ENCODE measurements at regions not wholly inside any gene's neighbourhood (a gene's known extent, or its start where the extent isn't known, plus 50 kb on each side); places are given as distances from the start of the nearest gene placed in this dataset.

GRCh38 chr4:104829761-104830160 lies 316.9 kb upstream of the TET2 start:
- no peak overlapping the region for H3K4me3 ChIP-seq (replicated peaks in 1 of 3; ENCODE audit: low read depth in 2 of 3, low read length in 3 of 3)
- H3K4me1 ChIP-seq (ENCODE audit: control insufficient read depth in 1 of 2, insufficient read depth in 2 of 2, low read length in 2 of 2), result no peaks in the 10 kb centered on the region
- DNase-seq, result no peak
- H3K4me2 ChIP-seq (replicated peaks; ENCODE audit: extremely low read depth, low read length, poor library complexity, severe bottlenecking), result no peak overlapping the region
- no peak overlapping the region for H3K9ac ChIP-seq (ENCODE audit: insufficient read depth, low read length, poor library complexity, severe bottlenecking)
- Mint-ChIP-seq H3K4me1 (no peaks in the 10 kb centered on the region), H3K9me3 (peaks cover 0 to 4% (median 2%) of the 10 kb centered on the region in 7 donors), H3K27ac (no peak overlapping the region), H3K4me3 (no peak overlapping the region), H3K27me3 (ENCODE audit: low read depth in 3 of 3) (peaks cover 0 to 2% (median under 1%) of the 10 kb centered on the region in 3 donors), H3K36me3 (no peaks in the 10 kb centered on the region)
- H4K20me1 ChIP-seq (ENCODE audit: insufficient read depth, low read length), result no peaks in the 10 kb centered on the region
- no peaks in the 10 kb centered on the region for H3K79me2 ChIP-seq (ENCODE audit: insufficient read depth, low read length)
- H2AFZ ChIP-seq (ENCODE audit: insufficient read depth, low read depth, low read length, poor library complexity, severe bottlenecking), result no peak overlapping the region
- H3K27me3 ChIP-seq (ENCODE audit: control insufficient read depth in 2 of 2, insufficient read depth in 2 of 2, low read length in 2 of 2), result no peaks in the 10 kb centered on the region
- H3K27ac ChIP-seq (ENCODE audit: low read depth in 1 of 2, low read length in 2 of 2), result no peak overlapping the region
- no peaks in the 10 kb centered on the region for H3K9me3 ChIP-seq (replicated peaks in 1 of 2; ENCODE audit: control insufficient read depth in 1 of 2, insufficient read depth in 1 of 2, low read length in 2 of 2)
- no peak for TF ChIP-seq CTCF (IDR thresholded peaks at IDR 0.05)
- H3K36me3 ChIP-seq (replicated peaks in 1 of 2; ENCODE audit: control insufficient read depth in 1 of 2, insufficient read depth in 2 of 2, low read length in 2 of 2), result no peaks in the 10 kb centered on the region
- intact Hi-C loops (cut with micrococcal nuclease), result no loop called here

- no peaks in the 10 kb centered on the region for H3K36me3 Mint-ChIP-seq
- no peaks in the 10 kb centered on the region for H3K27me3 Mint-ChIP-seq (ENCODE audit: low read depth in 3 of 3)
- WGBS (ENCODE audit: insufficient coverage), result no CpG with 5 or more reads among the region's 3 CpGs
Observed at GRCh38 chr4:104848597-104849225, 298.0 kb upstream of the TET2 start.

More at GRCh38 chr4:104848597-104849225, 298.0 kb upstream of the TET2 start:
- Mint-ChIP-seq H3K4me3 (no peak overlapping the region), H3K4me1 (no peaks in the 10 kb centered on the region), H3K27ac (no peak overlapping the region), H3K9me3 (no peaks in the 10 kb centered on the region)
- H3K36me3 ChIP-seq (replicated peaks in 1 of 2; ENCODE audit: control insufficient read depth in 1 of 2, insufficient read depth in 2 of 2, low read length in 2 of 2), result no peaks in the 10 kb centered on the region
- H3K9me3 ChIP-seq (replicated peaks in 1 of 2; ENCODE audit: control insufficient read depth in 1 of 2, insufficient read depth in 1 of 2, low read length in 2 of 2), result no peaks in the 10 kb centered on the region
- no peak overlapping the region for H3K4me2 ChIP-seq (replicated peaks; ENCODE audit: extremely low read depth, low read length, poor library complexity, severe bottlenecking)
- H4K20me1 ChIP-seq (ENCODE audit: insufficient read depth, low read length), result no peaks in the 10 kb centered on the region
- H3K27me3 ChIP-seq (ENCODE audit: control insufficient read depth in 2 of 2, insufficient read depth in 2 of 2, low read length in 2 of 2), result no peaks in the 10 kb centered on the region
- no peak for TF ChIP-seq CTCF (IDR thresholded peaks at IDR 0.05)
- H3K27ac ChIP-seq (ENCODE audit: low read depth in 1 of 2, low read length in 2 of 2), result no peak overlapping the region
- intact Hi-C loops (cut with micrococcal nuclease), result no loop called here
- no peak overlapping the region for H3K9ac ChIP-seq (ENCODE audit: insufficient read depth, low read length, poor library complexity, severe bottlenecking)
- H2AFZ ChIP-seq (ENCODE audit: insufficient read depth, low read depth, low read length, poor library complexity, severe bottlenecking), result no peak overlapping the region
- no peaks in the 10 kb centered on the region for H3K79me2 ChIP-seq (ENCODE audit: insufficient read depth, low read length)
- no peak for DNase-seq
- no peaks in the 10 kb centered on the region for H3K4me1 ChIP-seq (ENCODE audit: control insufficient read depth in 1 of 2, insufficient read depth in 2 of 2, low read length in 2 of 2)
- H3K4me3 ChIP-seq (replicated peaks in 1 of 3; ENCODE audit: low read depth in 2 of 3, low read length in 3 of 3), result no peak overlapping the region
